ENCODE measurements at regions not wholly inside any gene's neighbourhood (a gene's known extent, or its start where the extent isn't known, plus 50 kb on each side); places are given as distances from the start of the nearest gene placed in this dataset.

- DNase-seq: no peak
Measured at GRCh38 chr7:41121228-41121627, 581.7 kb downstream of the INHBA start.

- peak; percentile 17 for DNase-seq
Measured at GRCh38 chr7:41118486-41118885, 584.4 kb downstream of the INHBA start.

GRCh38 chr7:41117431-41117830 is 585.5 kb downstream of the INHBA start:
- no peak for DNase-seq

DNA sequence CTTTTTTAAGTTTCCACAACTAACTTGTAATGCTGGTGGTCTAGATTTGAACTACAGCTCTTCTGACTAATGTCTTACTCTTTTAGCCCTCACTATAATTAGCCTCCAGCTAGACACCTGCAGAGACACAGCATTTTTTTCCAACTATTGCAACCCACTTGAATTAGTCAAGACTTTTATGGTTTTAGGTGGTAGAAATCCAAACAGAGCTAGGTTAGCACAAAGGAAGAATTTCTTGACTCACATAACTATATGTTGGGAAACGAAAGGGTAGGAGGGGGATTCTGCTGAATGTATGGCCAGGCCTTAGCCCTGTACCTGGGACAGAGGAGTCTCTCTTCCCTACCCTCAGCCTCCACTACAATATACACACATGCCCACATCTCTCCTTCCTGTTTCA is 586.1 kb downstream of the INHBA start:
- DNase-seq: peak; percentile 34

- DNase-seq: no peak
Measured at GRCh38 chr7:41116337-41116736, 586.6 kb downstream of the INHBA start.

DNA sequence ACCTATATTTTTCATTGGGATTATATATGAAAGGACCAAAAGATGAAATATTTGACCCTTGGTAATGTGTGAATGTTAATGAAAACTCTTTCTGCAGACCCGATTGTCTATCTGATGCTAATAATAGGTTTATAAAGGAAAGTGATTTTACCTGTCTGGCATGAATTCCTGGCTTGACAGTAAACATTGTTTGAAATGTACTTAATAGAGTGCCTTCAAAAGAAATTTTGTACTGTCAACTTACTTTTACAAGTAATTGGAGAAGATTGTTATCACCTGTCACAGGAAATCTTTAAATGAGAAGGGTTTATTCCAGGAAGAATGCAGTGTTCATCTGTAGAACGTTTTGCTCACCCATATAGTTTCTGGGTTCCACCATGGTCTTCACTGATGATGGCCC is 588.2 kb downstream of the INHBA start:
- no peak for DNase-seq

GRCh38 chr7:41114131-41114530 is 588.8 kb downstream of the INHBA start:
- DNase-seq: no peak

GRCh38 chr7:41113719-41114118 is 589.2 kb downstream of the INHBA start:
- no peak for DNase-seq

- no peak for DNase-seq
Measured at GRCh38 chr7:41110186-41110585, 592.7 kb downstream of the INHBA start.

DNA sequence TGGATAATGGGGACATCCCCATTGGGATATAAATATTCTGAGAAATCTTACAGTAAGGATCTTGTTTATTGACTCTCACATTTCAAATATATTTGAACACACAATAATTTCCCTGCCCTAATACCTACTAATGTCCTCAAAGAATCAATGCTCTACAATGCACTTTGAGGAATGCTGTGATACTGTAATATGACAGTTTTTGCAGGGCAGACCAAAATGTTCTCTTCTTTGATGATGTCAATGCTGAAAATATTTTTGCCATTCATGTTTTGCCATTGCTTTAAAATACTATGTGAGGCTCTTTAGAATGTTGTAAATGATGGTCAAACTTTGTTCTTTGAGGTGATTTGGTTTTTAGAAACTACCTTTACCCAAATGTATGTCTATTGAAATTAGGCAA is 594.1 kb downstream of the INHBA start:
- DNase-seq: no peak

GRCh38 chr7:41107938-41108448 is 594.9 kb downstream of the INHBA start:
- DNase-seq: peak; percentile 71

GRCh38 chr7:41107330-41107937 is 595.5 kb downstream of the INHBA start:
- peak; percentile 74 for DNase-seq

DNA sequence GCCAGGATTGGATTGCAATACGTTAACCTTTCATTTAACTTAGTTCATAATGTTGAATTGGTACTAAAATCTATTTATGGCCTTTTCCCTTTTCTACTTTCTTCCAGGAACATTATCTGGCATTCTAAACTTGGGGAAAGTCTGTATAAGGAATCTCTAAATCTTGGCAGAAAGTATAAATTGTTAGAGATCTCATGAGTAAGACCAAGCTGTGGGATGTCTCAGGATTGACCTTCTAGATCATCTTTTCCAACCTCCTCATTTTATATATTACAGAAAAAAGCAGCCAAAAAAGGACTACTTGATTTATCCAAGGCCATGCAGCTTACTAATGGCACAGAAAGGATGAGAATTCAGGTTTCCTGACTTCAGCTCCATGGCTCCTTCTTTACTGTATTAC is 598.3 kb downstream of the INHBA start:
- DNase-seq: no peak

DNA sequence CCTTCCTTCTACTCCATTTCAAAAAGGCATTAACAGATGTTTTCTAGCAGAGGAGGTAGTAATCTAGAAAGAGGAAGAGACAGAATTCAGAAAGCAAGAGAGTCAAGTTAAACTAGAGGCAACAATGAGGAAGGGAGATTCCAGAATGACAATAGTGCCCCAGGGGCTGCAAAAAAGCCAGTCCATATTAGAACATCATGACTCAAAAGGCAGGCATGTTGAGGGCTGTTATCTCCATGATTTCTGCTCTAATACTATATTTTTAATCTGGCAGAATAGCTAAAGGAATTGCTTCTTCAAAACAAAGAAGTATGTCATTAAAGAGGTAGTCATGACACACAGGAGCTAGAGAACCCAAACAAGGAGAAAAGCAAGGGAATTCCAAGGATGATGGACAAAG is 599.6 kb downstream of the INHBA start:
- DNase-seq: no peak

- DNase-seq: no peak
Measured at GRCh38 chr7:41098846-41099245, 604.0 kb downstream of the INHBA start.

GRCh38 chr7:41098402-41098801 is 604.5 kb downstream of the INHBA start:
- no peak for DNase-seq

DNA sequence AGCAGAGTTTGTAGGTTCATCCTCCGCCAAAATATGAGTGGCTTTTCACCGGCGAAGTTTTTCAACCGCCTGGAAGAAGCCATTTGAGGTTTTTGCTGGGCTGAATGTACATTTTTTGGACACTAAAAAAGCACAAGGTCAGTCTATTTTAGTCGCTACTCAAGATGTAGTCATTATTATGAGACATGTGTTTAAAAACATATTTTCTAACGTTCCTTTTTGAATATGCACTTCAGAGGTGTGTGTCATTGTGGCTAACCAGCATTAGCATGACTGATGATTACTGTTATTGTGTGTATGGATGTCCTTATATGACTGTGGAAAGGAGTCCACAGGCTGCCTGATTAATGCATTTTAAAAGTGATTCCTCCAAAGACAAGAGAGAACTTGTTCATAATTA is 605.4 kb downstream of the INHBA start:
- DNase-seq: no peak

- DNase-seq: no peak
Measured at GRCh38 chr7:41096917-41097316, 606.0 kb downstream of the INHBA start.

DNA sequence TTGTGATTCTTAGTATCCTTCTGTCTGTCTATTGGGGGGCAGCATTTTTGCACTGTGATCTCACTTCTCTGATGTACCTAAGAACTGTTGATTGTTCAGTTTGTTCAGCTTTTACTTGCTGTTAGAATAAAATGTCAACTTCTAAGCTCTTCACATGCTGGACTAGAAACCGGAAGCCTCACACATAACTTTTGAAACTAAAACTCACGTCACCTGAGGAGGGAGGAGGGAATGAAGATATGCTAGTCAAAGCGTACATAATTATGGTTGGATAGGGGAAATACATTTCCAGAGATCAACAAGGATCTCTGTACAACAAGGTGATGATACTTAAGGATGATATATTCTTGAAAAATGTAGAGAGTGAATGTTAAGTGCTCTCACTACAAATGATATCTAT is 609.7 kb downstream of the INHBA start:
- no peak for DNase-seq

- no peak for DNase-seq
Measured at GRCh38 chr7:41085244-41085643, 617.6 kb downstream of the INHBA start.

GRCh38 chr7:41084381-41084780 is 618.5 kb downstream of the INHBA start:
- no peak for DNase-seq

- no peak for DNase-seq
Measured at GRCh38 chr7:41069635-41070034, 633.3 kb downstream of the INHBA start.

- DNase-seq: no peak
Measured at GRCh38 chr7:41067576-41067975, 635.3 kb downstream of the INHBA start.

DNA sequence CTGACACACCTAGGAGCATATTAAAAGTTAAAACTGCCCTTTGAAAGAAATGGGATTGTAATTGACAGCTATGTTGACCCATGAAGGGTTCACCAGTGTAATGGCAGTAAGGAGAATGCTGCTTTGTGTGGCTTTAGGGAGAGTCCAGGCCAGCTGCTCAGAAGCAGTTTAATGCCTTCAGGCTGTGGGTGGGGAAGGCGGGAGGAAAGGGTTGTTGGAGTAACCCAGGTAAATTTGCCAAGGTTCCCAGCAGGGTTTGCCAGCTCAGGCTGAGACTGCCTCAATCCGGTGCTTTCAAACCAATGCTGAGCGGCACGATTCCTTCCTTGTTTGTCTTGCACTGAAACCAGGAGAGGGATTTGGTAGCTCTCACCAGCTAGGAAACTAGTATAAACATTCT is 637.2 kb downstream of the INHBA start:
- peak; percentile 99 for DNase-seq

DNA sequence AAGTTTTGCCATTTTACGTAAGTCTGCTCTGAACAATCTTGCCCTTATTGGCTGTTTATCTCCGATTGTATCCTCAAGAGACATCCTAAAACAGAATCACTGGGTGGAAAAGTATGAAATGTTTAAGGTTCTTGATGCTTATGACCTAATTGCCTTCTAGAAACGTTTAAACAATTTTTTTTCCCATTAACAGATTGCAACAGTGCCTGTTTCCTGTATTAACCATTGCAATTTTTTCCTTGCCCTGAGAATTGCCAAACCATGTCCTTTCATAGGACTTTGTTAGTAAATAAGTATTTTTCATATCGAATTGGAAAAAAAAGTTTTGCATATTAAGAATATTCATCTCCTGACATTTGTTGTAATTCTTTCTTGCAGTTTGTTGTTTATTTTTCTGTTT is 639.8 kb downstream of the INHBA start:
- DNase-seq: no peak
